Hepatocyte (in vitro differentiated cells): ENCODE measurements at regions not wholly inside any gene's neighbourhood (a gene's known extent, or its start where the extent isn't known, plus 50 kb on each side); places are given as distances from the start of the nearest gene placed in this dataset.

ENCODE experiments used
- EZH2 ChIP-seq: fragments of 200-600 bp; sonication (generic); IDR thresholded peaks from 2 replicates; pipeline ENCODE4 v1.6.1; 2016; ENCODE audit warnings: antibody characterized with exemption, mild to moderate bottlenecking, borderline replicate concordance
- TF ChIP-seq, protein P1 (sequence below): fragments of 200-600 bp; sonication (generic); IDR thresholded peaks from 2 replicates; pipeline ENCODE4 v1.5.1; 2016; ENCODE audit warnings: antibody characterized with exemption, mild to moderate bottlenecking; ENCODE audit not compliant: poor library complexity

DNA sequence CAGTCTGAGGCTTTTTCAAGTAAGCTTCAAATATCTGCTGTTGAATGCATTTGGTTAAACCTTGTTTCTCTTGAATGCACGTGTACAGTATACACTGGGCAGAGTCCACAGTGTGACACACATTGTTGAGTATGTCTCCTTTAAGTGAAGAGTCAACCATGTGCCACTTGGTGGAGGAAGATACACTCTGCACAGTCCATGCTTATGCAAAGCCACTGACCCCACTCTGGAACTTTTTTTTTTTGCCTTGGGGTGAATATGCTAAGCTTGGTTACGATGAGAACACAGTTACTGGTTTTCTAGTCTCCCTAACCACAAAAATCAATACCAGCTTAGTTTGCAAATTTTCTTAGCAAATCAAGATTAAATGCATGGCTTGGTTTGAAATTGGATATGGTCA is 186.8 kb upstream of the VIPR2 start:
- TF ChIP-seq, protein P1, sequence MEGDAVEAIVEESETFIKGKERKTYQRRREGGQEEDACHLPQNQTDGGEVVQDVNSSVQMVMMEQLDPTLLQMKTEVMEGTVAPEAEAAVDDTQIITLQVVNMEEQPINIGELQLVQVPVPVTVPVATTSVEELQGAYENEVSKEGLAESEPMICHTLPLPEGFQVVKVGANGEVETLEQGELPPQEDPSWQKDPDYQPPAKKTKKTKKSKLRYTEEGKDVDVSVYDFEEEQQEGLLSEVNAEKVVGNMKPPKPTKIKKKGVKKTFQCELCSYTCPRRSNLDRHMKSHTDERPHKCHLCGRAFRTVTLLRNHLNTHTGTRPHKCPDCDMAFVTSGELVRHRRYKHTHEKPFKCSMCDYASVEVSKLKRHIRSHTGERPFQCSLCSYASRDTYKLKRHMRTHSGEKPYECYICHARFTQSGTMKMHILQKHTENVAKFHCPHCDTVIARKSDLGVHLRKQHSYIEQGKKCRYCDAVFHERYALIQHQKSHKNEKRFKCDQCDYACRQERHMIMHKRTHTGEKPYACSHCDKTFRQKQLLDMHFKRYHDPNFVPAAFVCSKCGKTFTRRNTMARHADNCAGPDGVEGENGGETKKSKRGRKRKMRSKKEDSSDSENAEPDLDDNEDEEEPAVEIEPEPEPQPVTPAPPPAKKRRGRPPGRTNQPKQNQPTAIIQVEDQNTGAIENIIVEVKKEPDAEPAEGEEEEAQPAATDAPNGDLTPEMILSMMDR: no peak
- no peak for TF ChIP-seq EZH2
